ENCODE measurements at regions not wholly inside any gene's neighbourhood (a gene's known extent, or its start where the extent isn't known, plus 50 kb on each side); places are given as distances from the start of the nearest gene placed in this dataset.

DNA sequence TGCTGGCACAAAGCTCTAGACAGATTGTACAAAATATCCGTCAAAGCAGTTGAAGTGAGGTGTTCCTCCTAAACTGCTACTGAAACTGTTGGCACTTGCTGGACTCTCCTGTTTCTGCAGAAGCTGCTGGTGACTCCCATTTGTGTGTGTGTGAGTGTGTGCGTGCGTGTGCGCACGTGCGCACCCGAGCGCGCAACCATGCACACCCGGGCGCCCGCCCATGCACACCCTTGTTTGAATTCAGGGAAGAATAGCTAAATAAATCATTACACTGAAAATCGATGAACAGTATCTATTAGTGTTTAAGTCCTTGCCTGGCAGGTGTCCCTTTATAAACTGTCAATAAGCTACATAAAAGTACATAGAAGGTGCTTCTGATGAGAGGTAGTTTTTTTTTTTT, 156.4 kb upstream of the B3GALT2 start:
- no peak for DNase-seq

DNA sequence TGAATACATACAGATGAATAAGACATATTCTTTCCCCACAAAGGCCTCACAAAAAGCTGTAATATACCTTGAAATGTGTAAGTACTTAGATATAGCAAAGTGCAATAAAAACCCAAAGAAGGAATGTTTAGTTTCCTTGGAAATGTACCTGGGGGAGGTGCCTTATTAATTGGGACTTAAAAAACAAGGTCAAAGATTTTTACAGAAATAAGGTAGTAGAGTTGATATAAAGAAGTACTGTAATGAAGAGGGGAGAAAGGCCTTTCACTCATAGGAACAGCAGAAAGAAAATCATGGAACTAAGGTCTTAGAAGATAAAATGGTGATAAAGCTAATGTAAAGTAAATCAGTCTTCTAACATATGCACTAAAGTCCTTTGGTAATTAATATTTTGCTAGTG, 153.9 kb upstream of the B3GALT2 start:
- DNase-seq: no peak

DNA sequence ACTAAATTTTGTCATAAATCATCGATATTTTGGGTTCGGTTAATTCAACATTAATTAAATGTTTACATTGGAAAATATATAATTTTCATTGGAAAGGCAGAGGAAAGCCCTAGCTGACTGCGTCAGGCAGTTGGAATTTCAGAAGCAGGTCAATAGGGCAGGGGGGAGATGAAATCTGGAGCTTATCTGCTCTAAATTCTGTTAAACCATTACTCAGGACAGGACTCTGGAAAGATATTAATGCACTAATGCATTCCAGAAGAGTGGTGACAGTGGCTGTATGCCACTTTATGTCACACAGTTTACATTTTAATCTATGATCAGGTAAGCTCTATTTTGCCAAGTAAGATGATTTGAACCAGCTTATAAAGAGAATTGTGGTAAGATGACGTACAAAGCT, 153.0 kb upstream of the B3GALT2 start:
- DNase-seq: no peak

DNA sequence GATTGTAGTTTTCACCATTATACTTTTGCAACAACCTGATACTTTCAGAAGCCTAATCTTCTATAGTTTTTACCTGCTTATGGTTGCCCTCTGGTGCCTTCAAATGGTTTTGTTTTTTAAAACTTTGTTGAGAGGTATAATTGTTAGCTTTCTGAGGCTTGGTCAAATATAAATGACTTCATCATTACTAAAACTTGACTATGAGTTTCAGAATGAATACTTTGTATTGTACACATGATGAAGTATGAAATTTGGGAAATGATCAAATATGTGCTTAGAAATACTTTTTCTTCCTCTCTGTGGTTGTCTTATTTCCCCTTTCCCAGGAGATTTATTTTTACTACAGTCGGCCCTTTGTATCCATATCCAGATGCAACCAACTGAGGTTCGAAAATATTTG, 151.8 kb upstream of the B3GALT2 start:
- DNase-seq: no peak

- DNase-seq: no peak
Observed at GRCh38 chr1:193335806-193336428, 149.5 kb upstream of the B3GALT2 start.

- no peak for DNase-seq
Observed at GRCh38 chr1:193333166-193333565, 146.8 kb upstream of the B3GALT2 start.

GRCh38 chr1:193326296-193326695, 139.9 kb upstream of the B3GALT2 start:
- no peak for DNase-seq

GRCh38 chr1:193325771-193326170, 139.4 kb upstream of the B3GALT2 start:
- no peak for DNase-seq

DNA sequence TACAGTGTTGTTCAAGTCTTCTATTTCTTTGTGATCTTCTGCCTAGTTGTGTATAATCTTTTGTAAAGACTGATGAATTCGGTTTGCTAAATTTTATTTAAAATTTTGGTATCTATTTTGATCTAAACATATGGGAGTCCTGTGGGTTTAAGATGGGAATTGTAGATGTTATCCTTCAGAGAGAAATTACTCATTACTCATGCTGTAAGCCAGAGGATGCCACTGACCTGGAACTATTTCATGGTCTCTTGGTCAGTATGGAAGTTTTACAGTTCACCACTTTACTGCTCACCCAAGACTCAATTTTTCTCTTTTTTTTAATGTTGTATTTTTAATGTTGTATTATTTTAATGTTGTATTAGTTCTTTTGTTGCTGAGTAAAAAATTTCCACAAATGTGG, 138.6 kb upstream of the B3GALT2 start:
- no peak for DNase-seq

DNA sequence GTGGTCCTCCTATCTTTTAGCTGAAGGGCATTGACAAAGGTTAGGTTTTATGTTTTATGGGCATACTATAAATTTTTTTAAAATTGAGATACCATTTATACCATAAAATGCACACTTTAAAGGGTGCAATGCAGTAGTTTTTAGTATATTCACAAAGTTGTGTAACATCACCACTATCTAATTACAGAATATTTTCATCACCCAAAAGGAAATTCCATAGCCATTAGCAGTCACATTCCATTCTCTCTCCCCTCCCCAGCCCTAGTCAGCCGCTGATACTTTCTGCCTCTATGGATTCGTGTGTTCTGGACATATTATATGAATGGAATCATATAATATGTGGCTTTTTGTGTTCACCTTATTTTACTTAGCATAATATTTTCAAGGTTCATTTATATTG, 135.8 kb upstream of the B3GALT2 start:
- DNase-seq: no peak

- no peak for DNase-seq
Observed at GRCh38 chr1:193321242-193321840, 134.9 kb upstream of the B3GALT2 start.

- DNase-seq: no peak
Observed at GRCh38 chr1:193320270-193320669, 133.9 kb upstream of the B3GALT2 start.

- no peak for DNase-seq
Observed at GRCh38 chr1:193318347-193318746, 131.9 kb upstream of the B3GALT2 start.

DNA sequence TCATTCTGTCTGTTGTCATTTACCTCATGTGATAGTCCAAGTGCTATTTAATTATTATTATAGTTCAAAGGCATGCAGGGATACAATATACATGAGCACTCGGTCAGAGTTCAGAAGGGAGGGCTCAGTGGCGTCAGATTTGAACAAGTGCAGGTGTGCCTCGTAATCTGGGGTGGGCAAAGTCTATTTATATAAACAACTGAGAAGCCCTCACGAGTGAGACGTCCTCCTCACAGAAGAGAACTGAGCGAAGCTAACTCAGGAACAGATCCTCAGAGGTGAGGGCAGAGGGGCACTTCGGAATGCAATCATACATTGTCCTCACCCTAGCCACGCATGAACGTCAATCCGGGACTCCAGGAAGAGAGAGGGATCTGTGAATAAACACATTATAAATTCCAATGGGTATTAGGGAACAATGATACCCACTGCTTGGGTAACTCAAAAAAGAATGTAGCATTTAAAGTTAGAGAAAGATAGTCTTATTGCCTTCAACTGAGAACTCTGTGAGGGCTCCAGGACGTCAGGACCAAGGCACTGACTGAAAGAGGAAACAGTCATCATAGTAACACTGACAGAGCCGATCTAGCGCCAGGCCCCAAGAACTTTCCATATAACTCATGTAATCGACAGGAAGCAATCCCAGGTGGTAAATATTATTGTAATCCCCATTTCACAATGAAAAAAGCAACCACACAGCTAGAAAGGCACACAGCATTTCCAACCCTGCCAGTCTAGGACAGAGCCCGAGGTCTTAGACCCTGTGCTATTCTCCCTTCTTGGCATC, 127.1 kb upstream of the B3GALT2 start:
- no peak for DNase-seq

GRCh38 chr1:193312432-193312831, 126.0 kb upstream of the B3GALT2 start:
- no peak for DNase-seq

- no peak for DNase-seq
Observed at GRCh38 chr1:193311226-193311948, 125.0 kb upstream of the B3GALT2 start.

DNA sequence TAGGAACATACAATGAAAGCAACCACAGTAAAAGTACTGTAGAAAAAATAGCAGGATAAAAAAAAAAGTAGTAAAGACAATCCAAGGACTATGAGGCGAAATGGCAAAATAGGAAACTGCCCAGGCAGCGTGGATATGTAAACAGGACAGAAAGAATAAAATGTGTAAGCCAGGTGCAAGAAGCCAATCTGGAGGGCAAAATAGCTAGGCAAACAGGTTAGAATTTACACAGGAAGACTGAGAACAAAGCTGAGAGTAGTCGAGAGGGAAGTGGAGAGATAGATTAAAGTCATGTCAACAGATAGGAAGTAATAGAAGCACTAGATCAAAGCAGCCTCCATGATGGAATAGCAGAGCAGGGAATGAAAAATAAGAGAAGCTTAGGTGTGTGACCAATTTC, 124.2 kb upstream of the B3GALT2 start:
- no peak for DNase-seq

GRCh38 chr1:193309936-193310475, 123.6 kb upstream of the B3GALT2 start:
- no peak for DNase-seq

DNA sequence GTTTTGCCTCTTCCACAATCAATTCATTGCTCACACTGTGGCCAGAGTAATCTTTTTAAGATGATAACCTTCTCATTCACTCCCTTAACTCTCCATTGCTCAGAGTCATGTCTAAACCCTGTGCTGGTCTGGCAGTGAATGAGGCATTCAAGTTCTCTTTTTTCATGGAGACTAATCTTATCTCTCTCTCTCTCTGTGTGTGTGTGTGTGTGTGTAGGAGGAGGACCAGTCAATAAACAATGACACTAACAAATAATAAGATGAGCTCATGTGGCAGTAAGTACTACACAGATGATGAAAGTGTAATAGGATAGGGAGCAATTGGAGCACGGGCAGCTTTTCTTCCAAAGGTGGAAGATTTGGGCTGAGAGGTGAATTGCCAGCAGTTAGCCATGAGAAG, 122.0 kb upstream of the B3GALT2 start:
- no peak for DNase-seq

DNA sequence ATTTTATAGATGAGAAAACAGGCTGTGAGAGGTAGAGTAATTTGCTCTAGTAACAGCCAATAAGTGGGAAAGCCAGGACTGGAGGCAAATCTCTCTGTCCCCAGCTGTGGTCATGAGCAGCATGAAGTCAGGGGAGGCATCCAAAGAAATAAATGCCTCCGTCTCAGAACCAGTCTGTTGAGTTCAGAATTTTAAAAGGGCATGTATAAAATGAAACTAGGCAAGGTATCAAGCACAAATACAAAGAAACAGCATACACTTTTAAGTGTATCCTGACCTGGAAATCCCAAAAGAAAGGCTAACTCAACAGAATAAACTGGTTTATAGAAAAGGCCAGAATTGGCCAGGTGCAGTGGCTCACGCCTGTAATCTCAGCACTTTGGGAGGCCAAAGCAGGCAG, 120.0 kb upstream of the B3GALT2 start:
- no peak for DNase-seq
